Prostate gland (tissue), 2 donors: ENCODE measurements at regions not wholly inside any gene's neighbourhood (a gene's known extent, or its start where the extent isn't known, plus 50 kb on each side); places are given as distances from the start of the nearest gene placed in this dataset.

Experiments used
- POLR2A ChIP-seq: fragments of 450-650 bp; IDR thresholded peaks from one replicate; pipeline ENCODE4 v1.6.1; 2016; ENCODE audit warnings: antibody characterized with exemption, mild to moderate bottlenecking
- TF ChIP-seq, protein P1 (sequence below), 4 experiments: fragments of 200-600 bp in 2 of 4; fragments of 450-650 bp in 2 of 4; sonication (generic) in 2 of 4; IDR thresholded peaks; 1 replicate in 3 of 4; 2 replicates in 1 of 4; pipeline ENCODE4 v1.5.1; 2016 to 2019; ENCODE audit warnings: antibody characterized with exemption in 4 of 4, mild to moderate bottlenecking in 2 of 4, moderate library complexity in 2 of 4

- no peak for TF ChIP-seq POLR2A
- TF ChIP-seq, protein P1, sequence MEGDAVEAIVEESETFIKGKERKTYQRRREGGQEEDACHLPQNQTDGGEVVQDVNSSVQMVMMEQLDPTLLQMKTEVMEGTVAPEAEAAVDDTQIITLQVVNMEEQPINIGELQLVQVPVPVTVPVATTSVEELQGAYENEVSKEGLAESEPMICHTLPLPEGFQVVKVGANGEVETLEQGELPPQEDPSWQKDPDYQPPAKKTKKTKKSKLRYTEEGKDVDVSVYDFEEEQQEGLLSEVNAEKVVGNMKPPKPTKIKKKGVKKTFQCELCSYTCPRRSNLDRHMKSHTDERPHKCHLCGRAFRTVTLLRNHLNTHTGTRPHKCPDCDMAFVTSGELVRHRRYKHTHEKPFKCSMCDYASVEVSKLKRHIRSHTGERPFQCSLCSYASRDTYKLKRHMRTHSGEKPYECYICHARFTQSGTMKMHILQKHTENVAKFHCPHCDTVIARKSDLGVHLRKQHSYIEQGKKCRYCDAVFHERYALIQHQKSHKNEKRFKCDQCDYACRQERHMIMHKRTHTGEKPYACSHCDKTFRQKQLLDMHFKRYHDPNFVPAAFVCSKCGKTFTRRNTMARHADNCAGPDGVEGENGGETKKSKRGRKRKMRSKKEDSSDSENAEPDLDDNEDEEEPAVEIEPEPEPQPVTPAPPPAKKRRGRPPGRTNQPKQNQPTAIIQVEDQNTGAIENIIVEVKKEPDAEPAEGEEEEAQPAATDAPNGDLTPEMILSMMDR (IDR thresholded peaks at IDR 0.05) = no peak
These were observed 124.6 kb upstream of the CDK13 start for GRCh38 chr7:39825401-39825980.
